ENCODE measurements at regions not wholly inside any gene's neighbourhood (a gene's known extent, or its start where the extent isn't known, plus 50 kb on each side); places are given as distances from the start of the nearest gene placed in this dataset.

DNA sequence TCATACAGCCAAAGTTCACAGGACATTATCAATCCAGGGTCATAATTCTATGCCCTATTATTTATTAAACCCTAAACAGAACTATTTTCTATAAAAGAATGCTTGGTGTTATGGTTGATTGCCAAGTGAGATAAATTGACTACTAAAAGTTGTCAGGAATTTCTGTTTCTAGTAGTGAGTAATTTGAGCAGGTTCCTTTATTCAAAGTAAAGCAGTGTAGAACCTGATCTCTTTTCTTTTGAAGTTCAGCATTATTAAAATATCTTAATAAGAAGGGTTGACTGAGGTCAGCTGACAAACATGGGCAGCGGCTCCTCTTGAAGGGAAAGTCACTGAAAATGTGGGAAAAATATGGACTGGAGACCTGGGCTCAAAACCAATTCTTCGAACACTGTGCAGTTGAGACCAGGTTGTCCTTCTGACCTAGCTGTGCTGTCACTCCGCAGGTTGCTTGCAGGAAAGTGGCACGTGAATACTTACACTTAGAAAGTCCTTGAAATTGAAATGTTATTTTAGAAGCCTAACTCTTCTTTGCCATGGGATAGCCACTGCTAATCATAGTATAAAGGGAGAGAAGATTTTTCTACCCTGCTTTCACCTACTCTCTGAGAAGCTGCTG lies 141.0 kb downstream of the RASSF9 start:
- Mint-ChIP-seq H3K4me1 (peaks cover 9% of the 10 kb centered on the region), H3K27me3 (ENCODE audit: insufficient read depth) (no peaks in the 10 kb centered on the region), H3K4me3 (no peak overlapping the region), H3K27ac (no peak overlapping the region), H3K36me3 (ENCODE audit: low read depth) (no peaks in the 10 kb centered on the region), H3K9me3 (no peaks in the 10 kb centered on the region)
- Histone ChIP-seq H3K4me3 (ENCODE audit: low read length) (no peak overlapping the region), H3K36me3 (ENCODE audit: control insufficient read depth, insufficient read depth, low read length) (no peaks in the 10 kb centered on the region), H3K4me1 (ENCODE audit: control insufficient read depth, insufficient read depth, low read length) (no peaks in the 10 kb centered on the region), H3K9me3 (ENCODE audit: control insufficient read depth, low read length) (no peaks in the 10 kb centered on the region), H3K27me3 (ENCODE audit: control insufficient read depth, insufficient read depth, low read length, poor library complexity, severe bottlenecking) (no peaks in the 10 kb centered on the region), H3K9ac (ENCODE audit: extremely low read depth, low read length, poor library complexity, severe bottlenecking) (no peak overlapping the region), H3K27ac (ENCODE audit: low read depth, low read length) (no peak overlapping the region)
- DNase-seq, result no peak
- 67 to 72% methylated on average over 3 to 4 of the region's 4 CpGs for WGBS, 2 experiments (ENCODE audit: insufficient coverage in 1 of 2, insufficient read length in 1 of 2)
- TF ChIP-seq CTCF (conservative IDR thresholded peaks at IDR 0.05), result no peak

- TF ChIP-seq CTCF (conservative IDR thresholded peaks at IDR 0.05), result no peak
- WGBS, 2 experiments (ENCODE audit: insufficient coverage in 1 of 2, insufficient read length in 1 of 2), result 92 to 94% methylated on average over 2 of the region's 2 CpGs
- Mint-ChIP-seq H3K9me3 (no peaks in the 10 kb centered on the region), H3K27ac (no peak overlapping the region), H3K27me3 (ENCODE audit: insufficient read depth) (no peaks in the 10 kb centered on the region), H3K36me3 (ENCODE audit: low read depth) (no peaks in the 10 kb centered on the region), H3K4me1 (peaks cover 3% of the 10 kb centered on the region), H3K4me3 (no peak overlapping the region)
- H3K27ac ChIP-seq (ENCODE audit: low read depth, low read length), result no peak overlapping the region
- H3K9ac ChIP-seq (ENCODE audit: extremely low read depth, low read length, poor library complexity, severe bottlenecking), result no peak overlapping the region
- H3K36me3 ChIP-seq (ENCODE audit: control insufficient read depth, insufficient read depth, low read length), result no peaks in the 10 kb centered on the region
- H3K4me3 ChIP-seq (ENCODE audit: low read length), result no peak overlapping the region
- H3K9me3 ChIP-seq (ENCODE audit: control insufficient read depth, low read length), result no peaks in the 10 kb centered on the region
- H3K27me3 ChIP-seq (ENCODE audit: control insufficient read depth, insufficient read depth, low read length, poor library complexity, severe bottlenecking), result peaks cover 6% of the 10 kb centered on the region
- no peaks in the 10 kb centered on the region for H3K4me1 ChIP-seq (ENCODE audit: control insufficient read depth, insufficient read depth, low read length)
- no peak for DNase-seq
These were observed 139.2 kb downstream of the RASSF9 start for GRCh38 chr12:85697003-85697402.

- Mint-ChIP-seq H3K27ac (no peak overlapping the region), H3K4me1 (peaks cover 3% of the 10 kb centered on the region), H3K36me3 (ENCODE audit: low read depth) (no peaks in the 10 kb centered on the region), H3K27me3 (ENCODE audit: insufficient read depth) (no peaks in the 10 kb centered on the region), H3K4me3 (no peak overlapping the region), H3K9me3 (no peaks in the 10 kb centered on the region)
- Histone ChIP-seq H3K4me3 (ENCODE audit: low read length) (no peak overlapping the region), H3K36me3 (ENCODE audit: control insufficient read depth, insufficient read depth, low read length) (no peaks in the 10 kb centered on the region), H3K9me3 (ENCODE audit: control insufficient read depth, low read length) (peaks cover 7% of the 10 kb centered on the region), H3K4me1 (ENCODE audit: control insufficient read depth, insufficient read depth, low read length) (no peaks in the 10 kb centered on the region), H3K9ac (ENCODE audit: extremely low read depth, low read length, poor library complexity, severe bottlenecking) (no peak overlapping the region), H3K27me3 (ENCODE audit: control insufficient read depth, insufficient read depth, low read length, poor library complexity, severe bottlenecking) (peaks cover 6% of the 10 kb centered on the region), H3K27ac (ENCODE audit: low read depth, low read length) (no peak overlapping the region)
- 71% methylated on average over 1 of the region's 1 CpG; no CpG with 5 or more reads in 1 of the 2 experiments for WGBS, 2 experiments (ENCODE audit: insufficient coverage in 1 of 2, insufficient read length in 1 of 2)
- TF ChIP-seq CTCF (conservative IDR thresholded peaks at IDR 0.05), result no peak
- no peak for DNase-seq
These were observed 137.3 kb downstream of the RASSF9 start for GRCh38 chr12:85698937-85699336.

All from endodermal cell (in vitro differentiated cells).